ENCODE measurements at regions not wholly inside any gene's neighbourhood (a gene's known extent, or its start where the extent isn't known, plus 50 kb on each side); places are given as distances from the start of the nearest gene placed in this dataset.
"Not testable (repeated sequence)": the region's sequence is repeated elsewhere in the genome, so short reads cannot be mapped to it uniquely, and the experiment has no call there.

DNA sequence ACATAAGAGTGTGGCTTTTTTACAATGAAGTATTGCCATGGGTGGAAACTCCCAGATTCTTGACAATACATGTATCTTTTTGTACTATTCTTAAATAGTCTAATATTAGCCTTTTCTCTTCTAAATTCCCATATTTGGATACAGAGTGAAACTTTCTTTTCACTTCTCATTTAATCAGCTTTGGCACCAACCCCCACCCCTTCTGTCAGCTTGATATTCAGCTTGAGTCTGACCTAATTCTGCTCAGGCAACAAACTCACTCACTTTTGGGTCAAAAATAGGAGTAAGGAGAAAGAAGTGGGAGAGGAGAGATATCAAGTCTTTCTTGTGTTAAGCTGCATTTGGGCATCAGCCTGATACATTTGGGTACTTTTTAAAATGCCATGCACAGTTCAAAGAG, 397.5 kb downstream of the COG6 start:
- Mint-ChIP-seq H3K27ac (no peak overlapping the region), H3K4me1 (no peaks in the 10 kb centered on the region), H3K9me3 (no peaks in the 10 kb centered on the region), H3K27me3 (ENCODE audit: insufficient read depth, low read depth) (peaks cover 2% of the 10 kb centered on the region), H3K4me3 (no peak overlapping the region), H3K36me3 (no peaks in the 10 kb centered on the region)
- H3K79me2 ChIP-seq (ENCODE audit: low read depth) = no peaks in the 10 kb centered on the region
- DNase-seq (ENCODE audit: low spot score) = no peak
- TF ChIP-seq, protein P1, sequence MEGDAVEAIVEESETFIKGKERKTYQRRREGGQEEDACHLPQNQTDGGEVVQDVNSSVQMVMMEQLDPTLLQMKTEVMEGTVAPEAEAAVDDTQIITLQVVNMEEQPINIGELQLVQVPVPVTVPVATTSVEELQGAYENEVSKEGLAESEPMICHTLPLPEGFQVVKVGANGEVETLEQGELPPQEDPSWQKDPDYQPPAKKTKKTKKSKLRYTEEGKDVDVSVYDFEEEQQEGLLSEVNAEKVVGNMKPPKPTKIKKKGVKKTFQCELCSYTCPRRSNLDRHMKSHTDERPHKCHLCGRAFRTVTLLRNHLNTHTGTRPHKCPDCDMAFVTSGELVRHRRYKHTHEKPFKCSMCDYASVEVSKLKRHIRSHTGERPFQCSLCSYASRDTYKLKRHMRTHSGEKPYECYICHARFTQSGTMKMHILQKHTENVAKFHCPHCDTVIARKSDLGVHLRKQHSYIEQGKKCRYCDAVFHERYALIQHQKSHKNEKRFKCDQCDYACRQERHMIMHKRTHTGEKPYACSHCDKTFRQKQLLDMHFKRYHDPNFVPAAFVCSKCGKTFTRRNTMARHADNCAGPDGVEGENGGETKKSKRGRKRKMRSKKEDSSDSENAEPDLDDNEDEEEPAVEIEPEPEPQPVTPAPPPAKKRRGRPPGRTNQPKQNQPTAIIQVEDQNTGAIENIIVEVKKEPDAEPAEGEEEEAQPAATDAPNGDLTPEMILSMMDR (IDR thresholded peaks at IDR 0.05) = no peak
- TF ChIP-seq EZH2phosphoT487 (IDR thresholded peaks at IDR 0.05) (no peak), EZH2 (IDR thresholded peaks at IDR 0.05) (no peak)
- H3K4me3 ChIP-seq = no peak overlapping the region
- no peaks in the 10 kb centered on the region for H3K9me3 ChIP-seq (ENCODE audit: low read depth)
- H3F3A ChIP-seq (ENCODE audit: low read depth) = no peaks in the 10 kb centered on the region
- H4K20me1 ChIP-seq (ENCODE audit: low read depth) = no peaks in the 10 kb centered on the region
- no peaks in the 10 kb centered on the region for H3K27me3 ChIP-seq
- H2AFZ ChIP-seq (replicated peaks) = no peak overlapping the region
- H3K4me1 ChIP-seq = no peaks in the 10 kb centered on the region
- H3K36me3 ChIP-seq = no peaks in the 10 kb centered on the region
- H3K4me2 ChIP-seq = no peak overlapping the region
- H3K9ac ChIP-seq = no peak overlapping the region
- no peak overlapping the region for H3K27ac ChIP-seq

DNA sequence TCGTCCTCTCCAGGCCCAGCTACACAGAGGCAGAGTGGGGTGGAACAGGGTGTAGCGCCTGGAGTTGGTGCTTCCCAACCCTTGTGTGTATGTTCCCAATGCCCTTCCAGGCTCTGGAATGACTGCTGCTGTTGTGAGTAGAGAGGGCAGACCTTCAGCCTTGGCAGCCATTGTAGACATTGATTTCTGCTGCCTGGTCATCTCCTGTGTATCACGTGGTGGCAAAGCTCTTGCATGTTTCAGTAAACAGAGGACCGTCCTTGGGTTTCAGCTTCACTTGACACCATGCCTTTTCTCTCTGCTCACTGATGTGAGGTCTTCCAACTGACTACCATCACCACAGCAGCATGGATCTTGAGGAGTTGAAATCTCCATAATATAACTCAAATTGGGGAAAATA, 397.9 kb downstream of the COG6 start:
- Histone ChIP-seq H3K4me2 (no peak overlapping the region), H3K79me2 (ENCODE audit: low read depth) (no peaks in the 10 kb centered on the region), H3K9ac (no peak overlapping the region), H3K4me3 (no peak overlapping the region), H3K27me3 (no peaks in the 10 kb centered on the region), H3K27ac (no peak overlapping the region), H3K36me3 (no peaks in the 10 kb centered on the region), H3K4me1 (no peaks in the 10 kb centered on the region), H3F3A (ENCODE audit: low read depth) (no peaks in the 10 kb centered on the region), H2AFZ (replicated peaks) (no peak overlapping the region), H3K9me3 (ENCODE audit: low read depth) (no peaks in the 10 kb centered on the region), H4K20me1 (ENCODE audit: low read depth) (no peaks in the 10 kb centered on the region)
- no peak for TF ChIP-seq EZH2phosphoT487 (IDR thresholded peaks at IDR 0.05)
- TF ChIP-seq EZH2 (IDR thresholded peaks at IDR 0.05) = no peak
- TF ChIP-seq, protein P1 (IDR thresholded peaks at IDR 0.05) = no peak
- DNase-seq (ENCODE audit: low spot score) = no peak
- Mint-ChIP-seq H3K36me3 (no peaks in the 10 kb centered on the region), H3K9me3 (no peaks in the 10 kb centered on the region), H3K4me1 (no peaks in the 10 kb centered on the region), H3K4me3 (no peak overlapping the region), H3K27ac (no peak overlapping the region), H3K27me3 (ENCODE audit: insufficient read depth, low read depth) (peaks cover 2% of the 10 kb centered on the region)

DNA sequence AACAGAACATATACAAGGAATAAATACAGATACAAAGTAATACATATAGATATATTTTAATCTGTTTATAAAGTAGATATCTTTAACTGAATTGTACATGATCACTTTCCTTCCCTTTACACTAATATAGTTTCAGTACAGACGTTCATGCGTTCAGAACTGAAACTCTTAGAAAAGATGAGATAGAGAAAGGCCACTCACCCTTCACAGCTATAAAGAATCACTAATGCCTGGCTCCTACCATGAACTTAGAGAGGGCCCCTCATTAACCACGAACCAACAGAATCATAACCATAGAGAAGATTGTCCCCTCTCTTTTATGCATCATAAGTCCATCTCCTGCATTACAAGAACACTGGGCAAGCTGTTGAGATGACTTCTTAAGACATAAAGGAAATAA, 399.0 kb downstream of the COG6 start:
- H3K79me2 ChIP-seq (ENCODE audit: low read depth); H3K36me3 Mint-ChIP-seq; H3K27ac ChIP-seq; H3K4me3 ChIP-seq; H3K4me1 Mint-ChIP-seq; H3K36me3 ChIP-seq; H3K4me1 ChIP-seq; H2AFZ ChIP-seq (replicated peaks); H3K27me3 ChIP-seq; H3K4me2 ChIP-seq; H3K27ac Mint-ChIP-seq; DNase-seq (ENCODE audit: low spot score); H3K9me3 ChIP-seq (ENCODE audit: low read depth); H3F3A ChIP-seq (ENCODE audit: low read depth); H3K27me3 Mint-ChIP-seq (ENCODE audit: insufficient read depth, low read depth); H3K9ac ChIP-seq; H3K9me3 Mint-ChIP-seq; H4K20me1 ChIP-seq (ENCODE audit: low read depth); H3K4me3 Mint-ChIP-seq: not testable (repeated sequence)

DNA sequence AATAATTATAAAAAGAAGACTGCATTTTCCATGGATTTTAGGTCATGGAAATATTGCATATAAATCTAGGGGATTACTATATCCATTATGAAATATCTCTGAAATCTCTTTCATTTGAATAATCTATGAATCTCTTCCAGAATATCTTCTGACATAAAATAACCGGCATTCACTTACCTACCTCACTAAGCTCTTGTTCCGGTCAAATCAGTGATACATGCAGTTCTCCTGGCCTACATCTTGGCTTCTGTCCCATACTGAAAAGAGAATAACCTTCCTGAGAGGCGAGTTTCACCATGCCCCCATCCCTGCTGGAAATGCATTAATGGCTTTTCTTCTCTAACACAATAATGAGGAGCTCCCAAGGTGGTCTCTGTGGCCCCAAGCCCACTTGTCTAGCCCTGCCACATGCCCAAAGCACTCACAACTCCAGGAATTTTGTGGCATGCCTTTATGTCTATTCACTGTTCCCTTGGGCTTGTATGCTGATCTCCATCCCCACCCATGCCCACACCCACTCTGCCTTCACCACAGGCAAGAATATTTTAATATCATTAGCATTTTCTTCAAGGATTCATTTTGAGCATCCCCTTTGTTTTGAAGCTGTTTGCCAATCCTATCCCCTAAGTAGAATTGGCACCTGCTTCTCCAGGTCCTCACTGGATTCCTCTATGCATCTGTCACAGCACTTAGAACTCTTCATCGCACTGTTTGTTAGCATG, 401.6 kb downstream of the COG6 start:
- no peak overlapping the region for H3K4me2 ChIP-seq
- no peak overlapping the region for H2AFZ ChIP-seq (replicated peaks)

More for the DNA sequence above, 401.6 kb downstream of the COG6 start:
- Mint-ChIP-seq H3K36me3 (no peaks in the 10 kb centered on the region), H3K4me3 (no peak overlapping the region), H3K27ac (no peak overlapping the region), H3K27me3 (ENCODE audit: insufficient read depth, low read depth) (peaks cover 2% of the 10 kb centered on the region), H3K9me3 (no peaks in the 10 kb centered on the region), H3K4me1 (no peaks in the 10 kb centered on the region)
- no peak for DNase-seq (ENCODE audit: low spot score)
- Histone ChIP-seq H3K36me3 (no peaks in the 10 kb centered on the region), H4K20me1 (ENCODE audit: low read depth) (no peaks in the 10 kb centered on the region), H3K4me1 (no peaks in the 10 kb centered on the region), H3K4me3 (no peak overlapping the region), H3K79me2 (ENCODE audit: low read depth) (no peaks in the 10 kb centered on the region), H3F3A (ENCODE audit: low read depth) (no peaks in the 10 kb centered on the region), H3K27me3 (no peaks in the 10 kb centered on the region), H3K9ac (no peak overlapping the region), H3K27ac (no peak overlapping the region), H3K9me3 (ENCODE audit: low read depth) (no peaks in the 10 kb centered on the region)
- TF ChIP-seq EZH2phosphoT487 (IDR thresholded peaks at IDR 0.05) = no peak
- TF ChIP-seq, protein P1 (IDR thresholded peaks at IDR 0.05) = no peak
- no peak for TF ChIP-seq EZH2 (IDR thresholded peaks at IDR 0.05)
